ENCODE measurements at regions not wholly inside any gene's neighbourhood (a gene's known extent, or its start where the extent isn't known, plus 50 kb on each side); places are given as distances from the start of the nearest gene placed in this dataset.

DNA sequence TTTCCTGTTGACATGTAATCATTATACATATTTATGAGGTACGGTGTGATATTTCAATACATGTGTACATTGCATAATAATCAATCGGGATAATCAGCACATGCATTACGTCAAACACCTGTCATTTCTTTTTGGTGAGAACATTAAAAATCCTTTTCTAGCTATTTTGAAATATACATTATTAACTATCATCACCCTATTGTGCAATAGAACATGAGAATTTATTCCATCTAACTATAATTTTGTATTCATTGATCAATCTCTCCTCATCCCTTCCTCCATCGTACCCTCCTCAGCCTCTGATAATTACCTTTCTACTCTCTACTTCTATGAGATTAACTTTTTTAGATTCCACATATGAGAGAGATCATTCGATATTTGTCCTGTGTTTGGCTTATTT lies 170.9 kb upstream of the GHR start:
- TF ChIP-seq MAX (IDR thresholded peaks at IDR 0.05) (no peak), REST (IDR thresholded peaks at IDR 0.05; ENCODE audit: low read depth) (no peak), EP300 (IDR thresholded peaks at IDR 0.05; ENCODE audit: borderline replicate concordance) (no peak), CEBPB (IDR thresholded peaks at IDR 0.05) (no peak)

Data from Ishikawa (cell line).